ENCODE measurements at regions not wholly inside any gene's neighbourhood (a gene's known extent, or its start where the extent isn't known, plus 50 kb on each side); places are given as distances from the start of the nearest gene placed in this dataset.

GRCh38 chr12:41769810-41770209, 374.9 kb downstream of the GXYLT1 start:
- TF ChIP-seq MYC (IDR thresholded peaks at IDR 0.05; ENCODE audit: low read depth, low read length) (no peak), MAX (IDR thresholded peaks at IDR 0.05; ENCODE audit: low read depth, low read length) (no peak), CTCF (IDR thresholded peaks at IDR 0.05; ENCODE audit: low read depth, low read length) (no peak), POLR2A (IDR thresholded peaks at IDR 0.05; ENCODE audit: extremely low read depth, insufficient read length) (no peak)
- no peak for DNase-seq (ENCODE audit: low read depth)
- no peak overlapping the region for H3K4me3 ChIP-seq (ENCODE audit: low read depth, low read length)

- H3K4me3 ChIP-seq (ENCODE audit: low read depth, low read length) = no peak overlapping the region
- TF ChIP-seq CTCF (IDR thresholded peaks at IDR 0.05; ENCODE audit: low read depth, low read length) (no peak), POLR2A (IDR thresholded peaks at IDR 0.05; ENCODE audit: extremely low read depth, insufficient read length) (no peak), MAX (IDR thresholded peaks at IDR 0.05; ENCODE audit: low read depth, low read length) (no peak), MYC (IDR thresholded peaks at IDR 0.05; ENCODE audit: low read depth, low read length) (no peak)
- DNase-seq (ENCODE audit: low read depth) = no peak
These were observed 376.2 kb downstream of the GXYLT1 start for GRCh38 chr12:41768456-41768855.

DNA sequence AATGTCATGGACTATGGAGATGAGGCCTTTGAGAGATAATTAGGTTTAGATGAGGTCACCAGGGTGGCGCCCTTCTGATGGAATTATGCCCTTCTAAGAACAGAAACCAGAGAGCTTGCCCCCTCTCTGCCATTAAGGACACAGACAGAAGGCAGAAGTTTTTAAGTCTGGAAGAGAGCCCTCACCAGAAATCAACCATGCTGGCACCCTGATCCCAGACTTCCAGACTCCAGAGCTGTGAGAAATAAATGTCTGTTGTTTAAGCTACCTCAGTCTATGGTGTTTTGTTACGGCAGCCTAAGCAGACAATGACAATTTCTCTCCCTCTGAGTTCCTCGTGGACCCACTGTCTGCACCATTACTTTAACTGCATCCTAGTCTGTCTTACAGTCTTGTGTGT, 382.0 kb downstream of the GXYLT1 start:
- no peak for TF ChIP-seq MYC (IDR thresholded peaks at IDR 0.05; ENCODE audit: low read depth, low read length)
- H3K4me3 ChIP-seq (ENCODE audit: low read depth, low read length) = no peak overlapping the region
- no peak for DNase-seq (ENCODE audit: low read depth)

DNA sequence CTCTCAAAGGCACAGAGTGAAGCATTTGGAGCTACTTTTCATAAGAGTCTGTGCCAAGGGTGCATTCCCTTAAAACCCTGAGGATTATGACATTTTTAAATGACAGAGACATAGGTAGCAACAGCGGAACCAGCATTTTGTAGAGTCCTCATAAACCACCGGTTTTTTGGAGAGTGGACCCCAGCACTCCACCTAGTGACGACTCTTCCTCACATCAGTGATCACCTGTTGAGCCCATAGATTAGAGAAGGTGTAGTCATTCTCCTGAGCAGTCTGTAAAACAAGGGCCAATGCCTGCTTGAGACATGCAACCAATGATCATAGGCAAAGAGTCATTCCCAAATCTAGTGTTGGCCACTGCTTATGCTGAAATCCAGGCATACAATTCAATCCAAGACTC, 399.1 kb downstream of the GXYLT1 start:
- no peak overlapping the region for H3K4me3 ChIP-seq (ENCODE audit: low read depth, low read length)
- no peak for DNase-seq (ENCODE audit: low read depth)
- TF ChIP-seq MYC (IDR thresholded peaks at IDR 0.05; ENCODE audit: low read depth, low read length) (no peak), CTCF (IDR thresholded peaks at IDR 0.05; ENCODE audit: low read depth, low read length) (no peak), MAX (IDR thresholded peaks at IDR 0.05; ENCODE audit: low read depth, low read length) (no peak), POLR2A (IDR thresholded peaks at IDR 0.05; ENCODE audit: extremely low read depth, insufficient read length) (no peak)

- H3K4me3 ChIP-seq (ENCODE audit: low read depth, low read length) = no peak overlapping the region
- TF ChIP-seq CTCF (IDR thresholded peaks at IDR 0.05; ENCODE audit: low read depth, low read length) = no peak
- no peak for TF ChIP-seq MAX (IDR thresholded peaks at IDR 0.05; ENCODE audit: low read depth, low read length)
- no peak for TF ChIP-seq POLR2A (IDR thresholded peaks at IDR 0.05; ENCODE audit: extremely low read depth, insufficient read length)
- DNase-seq (ENCODE audit: low read depth) = no peak
These were observed 400.8 kb downstream of the GXYLT1 start for GRCh38 chr12:41743835-41744234.

- TF ChIP-seq CTCF (IDR thresholded peaks at IDR 0.05; ENCODE audit: low read depth, low read length) = no peak
- no peak for TF ChIP-seq MYC (IDR thresholded peaks at IDR 0.05; ENCODE audit: low read depth, low read length)
- no peak for TF ChIP-seq POLR2A (IDR thresholded peaks at IDR 0.05; ENCODE audit: extremely low read depth, insufficient read length)
- no peak for TF ChIP-seq MAX (IDR thresholded peaks at IDR 0.05; ENCODE audit: low read depth, low read length)
- DNase-seq (ENCODE audit: low read depth) = no peak
- no peak overlapping the region for H3K4me3 ChIP-seq (ENCODE audit: low read depth, low read length)
These were observed 405.6 kb downstream of the GXYLT1 start for GRCh38 chr12:41739066-41739465.

Data from NB4 (cell line).